ENCODE measurements at regions not wholly inside any gene's neighbourhood (a gene's known extent, or its start where the extent isn't known, plus 50 kb on each side); places are given as distances from the start of the nearest gene placed in this dataset.

DNA sequence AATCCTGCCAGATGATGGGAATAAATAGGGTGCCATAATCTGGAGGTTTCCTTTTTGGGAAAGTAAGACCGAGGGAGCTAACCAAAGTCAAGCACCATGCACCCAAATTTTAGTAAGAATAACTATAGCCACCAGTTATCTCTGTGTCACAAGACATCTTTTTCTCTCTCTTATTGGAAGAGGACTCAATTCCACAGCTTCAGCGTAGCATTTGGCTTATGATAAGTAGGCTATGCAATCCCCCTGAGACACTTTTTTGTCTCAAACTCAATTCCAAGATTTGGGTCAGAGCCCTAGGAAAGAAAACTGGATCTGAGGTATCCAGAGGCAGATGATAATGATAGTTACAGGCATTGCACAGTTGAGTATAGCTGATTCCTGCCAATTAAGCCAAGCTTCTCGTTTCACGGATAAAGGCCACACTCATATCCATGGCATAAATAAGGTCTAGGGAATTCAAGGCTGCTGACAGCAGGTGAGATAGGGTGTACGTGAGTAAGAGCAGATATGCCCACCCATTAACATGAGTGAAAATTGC is 425.2 kb upstream of the CNTNAP2 start:
- FAIRE-seq (no peak), ATAC-seq (no peak), DNase-seq (ENCODE audit: extremely low read depth in 1 of 4, low spot score in 3 of 4) (no peak)
- no TSS peak for BruUV-seq (replicated peaks)
- ChIA-PET POLR2A (no interaction called here), CTCF (ENCODE audit: low intra/inter-chr PET ratio) (no interaction called here)
- H3K4me3 ChIP-seq, result no peak overlapping the region
- in situ Hi-C loops (cut with MboI) (no loop called here), intact Hi-C loops (cut with micrococcal nuclease) (no loop called here)
- no peak overlapping the region for H3K4me2 ChIP-seq (ENCODE audit: insufficient read depth, low read length)
- no peaks in the 10 kb centered on the region for H3K4me1 ChIP-seq (replicated peaks in 1 of 2; ENCODE audit: control insufficient read depth in 2 of 2, insufficient read depth in 2 of 2, low read length in 2 of 2)
- H3K27ac ChIP-seq (ENCODE audit: extremely low read depth, low read depth, low read length), result no peak overlapping the region
- WGBS (ENCODE audit: insufficient coverage, low coverage, missing lambda C conversion rate), result 1% methylated on average over 5 of the region's 5 CpGs
- H4K20me1 ChIP-seq (replicated peaks; ENCODE audit: control insufficient read depth, insufficient read depth, low read length), result no peaks in the 10 kb centered on the region
- H3K9me3 ChIP-seq (replicated peaks; ENCODE audit: control insufficient read depth, insufficient read depth, low read depth, low read length), result no peaks in the 10 kb centered on the region
- no peak overlapping the region for H3K9ac ChIP-seq (ENCODE audit: insufficient read depth in 1 of 2, low read depth in 2 of 2, low read length in 2 of 2)
- H3K36me3 ChIP-seq (ENCODE audit: control insufficient read depth, insufficient read depth, low read length), result no peaks in the 10 kb centered on the region
- H2AFZ ChIP-seq (ENCODE audit: low read depth, low read length), result no peak overlapping the region
- no peaks in the 10 kb centered on the region for H3K9me1 ChIP-seq (ENCODE audit: control insufficient read depth, insufficient read depth, low read length)
- TF ChIP-seq EWSR1 (IDR thresholded peaks at IDR 0.05; ENCODE audit: borderline replicate concordance, low read depth, partially characterized antibody), result no peak
- TF ChIP-seq, protein P1, sequence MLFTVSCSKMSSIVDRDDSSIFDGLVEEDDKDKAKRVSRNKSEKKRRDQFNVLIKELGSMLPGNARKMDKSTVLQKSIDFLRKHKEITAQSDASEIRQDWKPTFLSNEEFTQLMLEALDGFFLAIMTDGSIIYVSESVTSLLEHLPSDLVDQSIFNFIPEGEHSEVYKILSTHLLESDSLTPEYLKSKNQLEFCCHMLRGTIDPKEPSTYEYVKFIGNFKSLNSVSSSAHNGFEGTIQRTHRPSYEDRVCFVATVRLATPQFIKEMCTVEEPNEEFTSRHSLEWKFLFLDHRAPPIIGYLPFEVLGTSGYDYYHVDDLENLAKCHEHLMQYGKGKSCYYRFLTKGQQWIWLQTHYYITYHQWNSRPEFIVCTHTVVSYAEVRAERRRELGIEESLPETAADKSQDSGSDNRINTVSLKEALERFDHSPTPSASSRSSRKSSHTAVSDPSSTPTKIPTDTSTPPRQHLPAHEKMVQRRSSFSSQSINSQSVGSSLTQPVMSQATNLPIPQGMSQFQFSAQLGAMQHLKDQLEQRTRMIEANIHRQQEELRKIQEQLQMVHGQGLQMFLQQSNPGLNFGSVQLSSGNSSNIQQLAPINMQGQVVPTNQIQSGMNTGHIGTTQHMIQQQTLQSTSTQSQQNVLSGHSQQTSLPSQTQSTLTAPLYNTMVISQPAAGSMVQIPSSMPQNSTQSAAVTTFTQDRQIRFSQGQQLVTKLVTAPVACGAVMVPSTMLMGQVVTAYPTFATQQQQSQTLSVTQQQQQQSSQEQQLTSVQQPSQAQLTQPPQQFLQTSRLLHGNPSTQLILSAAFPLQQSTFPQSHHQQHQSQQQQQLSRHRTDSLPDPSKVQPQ (CRISPR knock-in tag; IDR thresholded peaks at IDR 0.05; ENCODE audit: borderline replicate concordance), result no peak
- no peak for TF ChIP-seq ZNF41 (CRISPR knock-in tag; conservative IDR thresholded peaks at IDR 0.05)
- TF ChIP-seq ZEB2 (IDR thresholded peaks at IDR 0.05), result no peak
- TF ChIP-seq, protein P2, sequence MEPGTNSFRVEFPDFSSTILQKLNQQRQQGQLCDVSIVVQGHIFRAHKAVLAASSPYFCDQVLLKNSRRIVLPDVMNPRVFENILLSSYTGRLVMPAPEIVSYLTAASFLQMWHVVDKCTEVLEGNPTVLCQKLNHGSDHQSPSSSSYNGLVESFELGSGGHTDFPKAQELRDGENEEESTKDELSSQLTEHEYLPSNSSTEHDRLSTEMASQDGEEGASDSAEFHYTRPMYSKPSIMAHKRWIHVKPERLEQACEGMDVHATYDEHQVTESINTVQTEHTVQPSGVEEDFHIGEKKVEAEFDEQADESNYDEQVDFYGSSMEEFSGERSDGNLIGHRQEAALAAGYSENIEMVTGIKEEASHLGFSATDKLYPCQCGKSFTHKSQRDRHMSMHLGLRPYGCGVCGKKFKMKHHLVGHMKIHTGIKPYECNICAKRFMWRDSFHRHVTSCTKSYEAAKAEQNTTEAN (CRISPR knock-in tag; IDR thresholded peaks at IDR 0.05), result no peak
- TF ChIP-seq, protein P3, sequence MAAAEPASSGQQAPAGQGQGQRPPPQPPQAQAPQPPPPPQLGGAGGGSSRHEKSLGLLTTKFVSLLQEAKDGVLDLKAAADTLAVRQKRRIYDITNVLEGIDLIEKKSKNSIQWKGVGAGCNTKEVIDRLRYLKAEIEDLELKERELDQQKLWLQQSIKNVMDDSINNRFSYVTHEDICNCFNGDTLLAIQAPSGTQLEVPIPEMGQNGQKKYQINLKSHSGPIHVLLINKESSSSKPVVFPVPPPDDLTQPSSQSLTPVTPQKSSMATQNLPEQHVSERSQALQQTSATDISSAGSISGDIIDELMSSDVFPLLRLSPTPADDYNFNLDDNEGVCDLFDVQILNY (CRISPR knock-in tag; IDR thresholded peaks at IDR 0.05), result no peak
- TF ChIP-seq HEY1 (CRISPR knock-in tag; IDR thresholded peaks at IDR 0.05; ENCODE audit: borderline replicate concordance), result no peak
- no peak for TF ChIP-seq NFE2L1 (tag; IDR thresholded peaks at IDR 0.05; ENCODE audit: borderline replicate concordance, low read depth)
- no peak for TF ChIP-seq HMG20A (CRISPR knock-in tag; conservative IDR thresholded peaks at IDR 0.05)
- TF ChIP-seq, protein P4, sequence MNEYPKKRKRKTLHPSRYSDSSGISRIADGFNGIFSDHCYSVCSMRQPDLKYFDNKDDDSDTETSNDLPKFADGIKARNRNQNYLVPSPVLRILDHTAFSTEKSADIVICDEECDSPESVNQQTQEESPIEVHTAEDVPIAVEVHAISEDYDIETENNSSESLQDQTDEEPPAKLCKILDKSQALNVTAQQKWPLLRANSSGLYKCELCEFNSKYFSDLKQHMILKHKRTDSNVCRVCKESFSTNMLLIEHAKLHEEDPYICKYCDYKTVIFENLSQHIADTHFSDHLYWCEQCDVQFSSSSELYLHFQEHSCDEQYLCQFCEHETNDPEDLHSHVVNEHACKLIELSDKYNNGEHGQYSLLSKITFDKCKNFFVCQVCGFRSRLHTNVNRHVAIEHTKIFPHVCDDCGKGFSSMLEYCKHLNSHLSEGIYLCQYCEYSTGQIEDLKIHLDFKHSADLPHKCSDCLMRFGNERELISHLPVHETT (CRISPR knock-in tag; conservative IDR thresholded peaks at IDR 0.05 in 1 of 2, IDR thresholded peaks at IDR 0.05 in 1 of 2), result no peak
- TF ChIP-seq ZNF707 (CRISPR knock-in tag; conservative IDR thresholded peaks at IDR 0.05), result no peak
- no peak for TF ChIP-seq TGIF2 (CRISPR knock-in tag; IDR thresholded peaks at IDR 0.05)
- no peak for TF ChIP-seq MED1 (CRISPR knock-in tag; IDR thresholded peaks at IDR 0.05; ENCODE audit: borderline replicate concordance)
- no peak for TF ChIP-seq TCFL5 (CRISPR knock-in tag; conservative IDR thresholded peaks at IDR 0.05)
- H3K27me3 ChIP-seq (ENCODE audit: control insufficient read depth in 2 of 2, insufficient read depth in 2 of 2, low read length in 2 of 2), result no peaks in the 10 kb centered on the region
- no peaks in the 10 kb centered on the region for H3K79me2 ChIP-seq (ENCODE audit: control insufficient read depth, insufficient read depth, low read length)

All from K562 (cell line).